WTC11 (cell line): ENCODE measurements at regions not wholly inside any gene's neighbourhood (a gene's known extent, or its start where the extent isn't known, plus 50 kb on each side); places are given as distances from the start of the nearest gene placed in this dataset.

Experiments used
- ATAC-seq: fragments of 200-7000 bp; cut with Tn5 transposase; 2 replicates; pipeline ENCODE4 v1.10.0; 2021; ENCODE audit warnings: mild to moderate bottlenecking, moderate library complexity
- CTCF ChIA-PET: fragments of 300-600 bp; sonication (Branson Sonifier 250); formaldehyde crosslinking; loops from one replicate; lab custom pipeline; 2021; ENCODE audit warnings: antibody characterized with exemption; lab: Charles Lee
- POLR2A ChIA-PET: fragments of 350-600 bp; sonication (Branson Sonifier 250); formaldehyde crosslinking; loops from one replicate; lab custom pipeline; 2021; ENCODE audit warnings: antibody characterized with exemption; lab: Charles Lee
- DNase-seq: peaks from one replicate; pipeline ENCODE4 v3.0.0; 2021; ENCODE audit warnings: low spot score
- H3K27ac Mint-ChIP-seq: 2 replicates; pipeline ENCODE4 v1.8.0; 2021; ENCODE audit warnings: mixed read lengths
- H3K27me3 Mint-ChIP-seq: 2 replicates; pipeline ENCODE4 v1.8.0; 2021; ENCODE audit warnings: low read depth, mild to moderate bottlenecking, moderate library complexity, mixed read lengths
- H3K36me3 Mint-ChIP-seq: 2 replicates; pipeline ENCODE4 v1.8.0; 2021; ENCODE audit warnings: mixed read lengths
- H3K4me1 Mint-ChIP-seq: 2 replicates; pipeline ENCODE4 v1.8.0; 2022; ENCODE audit warnings: mixed read lengths
- H3K4me3 Mint-ChIP-seq: 2 replicates; pipeline ENCODE4 v1.8.0; 2021; ENCODE audit warnings: mild to moderate bottlenecking, moderate library complexity, mixed read lengths
- H3K9me3 Mint-ChIP-seq: 2 replicates; pipeline ENCODE4 v1.8.0; 2021; ENCODE audit warnings: mixed read lengths
- AR ChIP-seq: fragments of 250-450 bp; sonication (Bioruptor Pico); IDR thresholded peaks from 2 replicates; pipeline ENCODE4 v1.9.0; 2021; ENCODE audit warnings: mild to moderate bottlenecking
- ELF4 ChIP-seq: sonication (generic); formaldehyde crosslinking; IDR thresholded peaks from 2 replicates; pipeline ENCODE4 v1.8.1; 2022; ENCODE audit warnings: low read depth, mild to moderate bottlenecking, moderate library complexity, missing genetic modification reagents
- MAX ChIP-seq: sonication (generic); formaldehyde crosslinking; IDR thresholded peaks from 2 replicates; pipeline ENCODE4 v1.8.0; 2022; ENCODE audit warnings: mild to moderate bottlenecking, missing genetic modification reagents
- NFATC4 ChIP-seq: fragments of 250-450 bp; sonication (Bioruptor Pico); IDR thresholded peaks from 2 replicates; pipeline ENCODE4 v1.9.0; 2021; ENCODE audit warnings: mild to moderate bottlenecking
- STAT6 ChIP-seq: sonication (generic); formaldehyde crosslinking; conservative IDR thresholded peaks from 2 replicates; pipeline ENCODE4 v1.8.1; 2023; ENCODE audit warnings: mild to moderate bottlenecking, low read depth, missing genetic modification reagents, moderate library complexity
- ZNF425 ChIP-seq: fragments of 250-450 bp; sonication (Bioruptor Pico); conservative IDR thresholded peaks from 2 replicates; pipeline ENCODE4 v1.9.0; 2021; ENCODE audit warnings: mild to moderate bottlenecking
- TF ChIP-seq, protein P1 (sequence below): sonication (generic); formaldehyde crosslinking; IDR thresholded peaks from 2 replicates; pipeline ENCODE4 v1.8.0; 2023; ENCODE audit warnings: missing genetic modification reagents
- TF ChIP-seq, protein P2 (sequence below): sonication (generic); formaldehyde crosslinking; IDR thresholded peaks from 2 replicates; pipeline ENCODE4 v1.8.0; 2023; ENCODE audit warnings: missing genetic modification reagents, mild to moderate bottlenecking, borderline replicate concordance
- TF ChIP-seq, protein P3 (sequence below): sonication (generic); formaldehyde crosslinking; IDR thresholded peaks from 2 replicates; pipeline ENCODE4 v1.8.1; 2022; ENCODE audit warnings: low read depth, missing genetic modification reagents, borderline replicate concordance
- TF ChIP-seq, protein P4 (sequence below): fragments of 250-450 bp; sonication (Bioruptor Pico); IDR thresholded peaks from 2 replicates; pipeline ENCODE4 v1.9.0; 2021; ENCODE audit warnings: mild to moderate bottlenecking
- TF ChIP-seq, protein P5 (sequence below): sonication (generic); formaldehyde crosslinking; IDR thresholded peaks from 2 replicates; pipeline ENCODE4 v1.8.1; 2022; ENCODE audit warnings: mild to moderate bottlenecking, missing genetic modification reagents, moderate library complexity, borderline replicate concordance

DNA sequence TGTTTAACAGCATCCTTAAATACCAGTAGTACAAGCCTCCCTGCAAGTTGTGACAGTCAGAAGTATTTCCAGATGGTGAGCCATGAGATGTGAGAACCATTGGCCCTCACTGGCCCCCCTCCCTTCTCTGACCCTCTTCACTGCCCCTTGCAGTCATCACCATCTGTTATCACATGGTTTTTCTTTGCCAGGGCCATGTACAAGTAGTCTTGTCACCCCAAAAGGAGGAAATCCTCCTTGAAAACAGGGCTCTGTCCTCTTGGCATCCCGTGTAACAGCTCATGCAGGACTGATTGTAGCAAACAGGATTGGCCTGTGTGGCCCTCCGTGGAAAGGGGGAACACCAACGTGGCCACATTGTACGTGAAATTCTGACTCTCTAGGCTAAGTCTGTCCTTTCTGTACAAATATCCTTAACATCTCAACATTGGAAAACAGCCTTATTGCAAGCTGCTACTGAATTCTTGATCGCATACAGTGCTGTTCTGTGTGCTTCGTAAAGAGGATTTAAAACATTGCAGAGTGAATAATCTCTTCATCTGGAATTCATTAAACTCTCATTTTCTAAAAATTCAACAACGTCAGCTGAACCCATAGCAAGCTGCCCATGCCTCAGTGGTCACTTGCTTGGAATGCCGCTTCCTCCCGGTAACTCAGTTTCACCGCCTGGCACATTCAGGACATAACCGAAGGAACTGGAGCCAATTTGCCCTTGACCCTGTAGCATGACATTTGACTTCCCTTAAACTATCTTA, 171.7 kb downstream of the ATPSCKMT start (continued):
- no peak for TF ChIP-seq ZNF425
- no peak for TF ChIP-seq AR (CRISPR knock-in tag)

- Mint-ChIP-seq H3K36me3 (0 out of 2 replicates have a peak, but pooled peaks cover 5% of the 10 kb centered on the region), H3K9me3 (peaks cover 21% of the 10 kb centered on the region), H3K4me3 (no peak overlapping the region), H3K4me1 (peaks cover 8% of the 10 kb centered on the region), H3K27me3 (peaks cover 2% of the 10 kb centered on the region), H3K27ac (no peak overlapping the region)
- DNase-seq (no peak), ATAC-seq (no peak)
- TF ChIP-seq, protein P1, sequence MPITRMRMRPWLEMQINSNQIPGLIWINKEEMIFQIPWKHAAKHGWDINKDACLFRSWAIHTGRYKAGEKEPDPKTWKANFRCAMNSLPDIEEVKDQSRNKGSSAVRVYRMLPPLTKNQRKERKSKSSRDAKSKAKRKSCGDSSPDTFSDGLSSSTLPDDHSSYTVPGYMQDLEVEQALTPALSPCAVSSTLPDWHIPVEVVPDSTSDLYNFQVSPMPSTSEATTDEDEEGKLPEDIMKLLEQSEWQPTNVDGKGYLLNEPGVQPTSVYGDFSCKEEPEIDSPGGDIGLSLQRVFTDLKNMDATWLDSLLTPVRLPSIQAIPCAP (CRISPR knock-in tag): no peak
- TF ChIP-seq, protein P2, sequence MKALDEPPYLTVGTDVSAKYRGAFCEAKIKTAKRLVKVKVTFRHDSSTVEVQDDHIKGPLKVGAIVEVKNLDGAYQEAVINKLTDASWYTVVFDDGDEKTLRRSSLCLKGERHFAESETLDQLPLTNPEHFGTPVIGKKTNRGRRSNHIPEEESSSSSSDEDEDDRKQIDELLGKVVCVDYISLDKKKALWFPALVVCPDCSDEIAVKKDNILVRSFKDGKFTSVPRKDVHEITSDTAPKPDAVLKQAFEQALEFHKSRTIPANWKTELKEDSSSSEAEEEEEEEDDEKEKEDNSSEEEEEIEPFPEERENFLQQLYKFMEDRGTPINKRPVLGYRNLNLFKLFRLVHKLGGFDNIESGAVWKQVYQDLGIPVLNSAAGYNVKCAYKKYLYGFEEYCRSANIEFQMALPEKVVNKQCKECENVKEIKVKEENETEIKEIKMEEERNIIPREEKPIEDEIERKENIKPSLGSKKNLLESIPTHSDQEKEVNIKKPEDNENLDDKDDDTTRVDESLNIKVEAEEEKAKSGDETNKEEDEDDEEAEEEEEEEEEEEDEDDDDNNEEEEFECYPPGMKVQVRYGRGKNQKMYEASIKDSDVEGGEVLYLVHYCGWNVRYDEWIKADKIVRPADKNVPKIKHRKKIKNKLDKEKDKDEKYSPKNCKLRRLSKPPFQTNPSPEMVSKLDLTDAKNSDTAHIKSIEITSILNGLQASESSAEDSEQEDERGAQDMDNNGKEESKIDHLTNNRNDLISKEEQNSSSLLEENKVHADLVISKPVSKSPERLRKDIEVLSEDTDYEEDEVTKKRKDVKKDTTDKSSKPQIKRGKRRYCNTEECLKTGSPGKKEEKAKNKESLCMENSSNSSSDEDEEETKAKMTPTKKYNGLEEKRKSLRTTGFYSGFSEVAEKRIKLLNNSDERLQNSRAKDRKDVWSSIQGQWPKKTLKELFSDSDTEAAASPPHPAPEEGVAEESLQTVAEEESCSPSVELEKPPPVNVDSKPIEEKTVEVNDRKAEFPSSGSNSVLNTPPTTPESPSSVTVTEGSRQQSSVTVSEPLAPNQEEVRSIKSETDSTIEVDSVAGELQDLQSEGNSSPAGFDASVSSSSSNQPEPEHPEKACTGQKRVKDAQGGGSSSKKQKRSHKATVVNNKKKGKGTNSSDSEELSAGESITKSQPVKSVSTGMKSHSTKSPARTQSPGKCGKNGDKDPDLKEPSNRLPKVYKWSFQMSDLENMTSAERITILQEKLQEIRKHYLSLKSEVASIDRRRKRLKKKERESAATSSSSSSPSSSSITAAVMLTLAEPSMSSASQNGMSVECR (CRISPR knock-in tag): no peak
- no peak for TF ChIP-seq STAT6 (CRISPR knock-in tag)
- TF ChIP-seq ELF4 (CRISPR knock-in tag): no peak
- TF ChIP-seq, protein P3, sequence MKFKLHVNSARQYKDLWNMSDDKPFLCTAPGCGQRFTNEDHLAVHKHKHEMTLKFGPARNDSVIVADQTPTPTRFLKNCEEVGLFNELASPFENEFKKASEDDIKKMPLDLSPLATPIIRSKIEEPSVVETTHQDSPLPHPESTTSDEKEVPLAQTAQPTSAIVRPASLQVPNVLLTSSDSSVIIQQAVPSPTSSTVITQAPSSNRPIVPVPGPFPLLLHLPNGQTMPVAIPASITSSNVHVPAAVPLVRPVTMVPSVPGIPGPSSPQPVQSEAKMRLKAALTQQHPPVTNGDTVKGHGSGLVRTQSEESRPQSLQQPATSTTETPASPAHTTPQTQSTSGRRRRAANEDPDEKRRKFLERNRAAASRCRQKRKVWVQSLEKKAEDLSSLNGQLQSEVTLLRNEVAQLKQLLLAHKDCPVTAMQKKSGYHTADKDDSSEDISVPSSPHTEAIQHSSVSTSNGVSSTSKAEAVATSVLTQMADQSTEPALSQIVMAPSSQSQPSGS (CRISPR knock-in tag): no peak
- TF ChIP-seq MAX (CRISPR knock-in tag): no peak
- TF ChIP-seq, protein P4, sequence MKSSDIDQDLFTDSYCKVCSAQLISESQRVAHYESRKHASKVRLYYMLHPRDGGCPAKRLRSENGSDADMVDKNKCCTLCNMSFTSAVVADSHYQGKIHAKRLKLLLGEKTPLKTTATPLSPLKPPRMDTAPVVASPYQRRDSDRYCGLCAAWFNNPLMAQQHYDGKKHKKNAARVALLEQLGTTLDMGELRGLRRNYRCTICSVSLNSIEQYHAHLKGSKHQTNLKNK (CRISPR knock-in tag): no peak
- TF ChIP-seq, protein P5, sequence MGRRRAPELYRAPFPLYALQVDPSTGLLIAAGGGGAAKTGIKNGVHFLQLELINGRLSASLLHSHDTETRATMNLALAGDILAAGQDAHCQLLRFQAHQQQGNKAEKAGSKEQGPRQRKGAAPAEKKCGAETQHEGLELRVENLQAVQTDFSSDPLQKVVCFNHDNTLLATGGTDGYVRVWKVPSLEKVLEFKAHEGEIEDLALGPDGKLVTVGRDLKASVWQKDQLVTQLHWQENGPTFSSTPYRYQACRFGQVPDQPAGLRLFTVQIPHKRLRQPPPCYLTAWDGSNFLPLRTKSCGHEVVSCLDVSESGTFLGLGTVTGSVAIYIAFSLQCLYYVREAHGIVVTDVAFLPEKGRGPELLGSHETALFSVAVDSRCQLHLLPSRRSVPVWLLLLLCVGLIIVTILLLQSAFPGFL (CRISPR knock-in tag): no peak
- no peak for TF ChIP-seq NFATC4 (CRISPR knock-in tag)
- ChIA-PET CTCF (no interaction called here), POLR2A (no interaction called here)
Observed at GRCh38 chr5:10073441-10074104, 176.1 kb downstream of the ATPSCKMT start.
